GM19463 (cell line): ENCODE measurements at regions not wholly inside any gene's neighbourhood (a gene's known extent, or its start where the extent isn't known, plus 50 kb on each side); places are given as distances from the start of the nearest gene placed in this dataset.
A peak's percentile ranks its signal among the peaks of the same experiment; 100 is the strongest.
"Not testable (repeated sequence)": the region's sequence is repeated elsewhere in the genome, so short reads cannot be mapped to it uniquely, and the experiment has no call there.

Source experiments
- ATAC-seq: cut with Tn5 transposase; IDR thresholded peaks from one replicate; pipeline ENCODE4 v1.9.1; 2021; ENCODE audit warnings: mild to moderate bottlenecking, moderate library complexity; ENCODE audit not compliant: unreplicated experiment

- no peak for ATAC-seq
Measured at GRCh38 chr4:82099928-82100579, 273.7 kb downstream of the HNRNPD start.

DNA sequence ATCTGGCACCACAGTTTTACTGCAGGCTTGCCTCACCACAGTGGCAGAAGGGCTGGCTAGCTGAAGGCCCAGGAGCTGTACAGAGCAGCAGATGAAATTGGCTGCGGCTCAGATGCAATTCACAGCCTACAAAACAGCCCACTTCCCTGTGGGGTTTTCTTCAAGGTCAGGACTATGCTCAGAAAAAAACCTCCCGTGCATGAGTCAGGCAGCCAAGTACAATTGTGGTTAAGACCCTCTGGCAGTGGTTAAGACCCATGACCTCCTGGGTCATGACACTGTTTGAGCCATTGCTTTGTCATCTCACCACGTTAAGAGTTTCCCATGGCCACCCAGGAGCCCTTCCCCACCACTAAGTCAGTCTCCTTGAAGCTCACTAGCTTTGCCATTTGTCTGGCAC is 276.3 kb downstream of the HNRNPD start:
- ATAC-seq: peak; percentile 45

- ATAC-seq: no peak
Measured at GRCh38 chr4:82090717-82091116, 283.1 kb downstream of the HNRNPD start.

DNA sequence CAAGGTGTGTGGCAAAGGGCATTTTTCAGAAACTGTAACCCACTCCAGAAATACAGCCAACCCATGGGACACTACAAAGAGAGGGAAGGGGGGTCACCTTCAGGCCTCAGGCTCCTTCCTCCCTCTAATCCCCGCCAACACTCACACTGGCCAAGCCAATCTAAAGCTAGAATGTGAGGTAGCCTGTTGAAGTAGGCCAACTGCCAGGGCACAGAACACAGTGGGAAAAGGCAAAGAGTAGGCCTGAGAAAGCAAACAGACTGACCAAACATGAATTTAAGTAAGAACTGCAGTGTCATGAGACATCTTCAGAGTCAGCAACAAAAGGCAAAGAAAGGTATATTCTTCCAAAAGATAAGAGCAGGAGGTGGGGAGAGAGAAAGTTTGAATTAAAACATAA is 289.0 kb downstream of the HNRNPD start:
- no peak for ATAC-seq

DNA sequence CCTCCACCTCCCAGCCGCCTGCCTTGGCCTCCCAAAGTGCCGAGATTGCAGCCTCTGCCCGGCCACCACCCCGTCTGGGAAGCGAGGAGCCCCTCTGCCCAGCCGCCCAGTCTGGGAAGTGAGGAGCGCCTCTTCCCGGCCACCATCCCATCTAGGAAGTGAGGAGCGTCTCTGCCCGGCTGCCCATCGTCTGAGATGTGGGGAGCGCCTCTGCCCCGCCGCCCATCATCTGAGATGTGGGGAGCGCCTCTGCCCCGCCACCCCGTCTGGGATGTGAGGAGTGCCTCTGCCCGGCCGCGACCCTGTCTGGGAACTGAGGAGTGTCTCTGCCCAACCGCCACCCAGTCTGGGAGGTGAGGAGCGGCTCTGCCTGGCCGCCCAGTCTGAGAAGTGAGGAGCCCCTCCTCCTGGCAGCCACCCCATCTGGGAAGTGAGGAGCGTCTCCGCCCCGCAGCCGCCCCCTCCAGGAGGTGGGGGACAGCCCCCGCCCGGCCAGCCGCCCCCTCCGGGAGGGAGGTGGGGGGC is 296.3 kb downstream of the HNRNPD start:
- not testable (repeated sequence) for ATAC-seq

GRCh38 chr4:82076809-82077208 is 297.0 kb downstream of the HNRNPD start:
- no peak for ATAC-seq

GRCh38 chr4:82076359-82076758 is 297.4 kb downstream of the HNRNPD start:
- ATAC-seq: no peak

- ATAC-seq: no peak
Measured at GRCh38 chr4:82071951-82072350, 301.8 kb downstream of the HNRNPD start.

DNA sequence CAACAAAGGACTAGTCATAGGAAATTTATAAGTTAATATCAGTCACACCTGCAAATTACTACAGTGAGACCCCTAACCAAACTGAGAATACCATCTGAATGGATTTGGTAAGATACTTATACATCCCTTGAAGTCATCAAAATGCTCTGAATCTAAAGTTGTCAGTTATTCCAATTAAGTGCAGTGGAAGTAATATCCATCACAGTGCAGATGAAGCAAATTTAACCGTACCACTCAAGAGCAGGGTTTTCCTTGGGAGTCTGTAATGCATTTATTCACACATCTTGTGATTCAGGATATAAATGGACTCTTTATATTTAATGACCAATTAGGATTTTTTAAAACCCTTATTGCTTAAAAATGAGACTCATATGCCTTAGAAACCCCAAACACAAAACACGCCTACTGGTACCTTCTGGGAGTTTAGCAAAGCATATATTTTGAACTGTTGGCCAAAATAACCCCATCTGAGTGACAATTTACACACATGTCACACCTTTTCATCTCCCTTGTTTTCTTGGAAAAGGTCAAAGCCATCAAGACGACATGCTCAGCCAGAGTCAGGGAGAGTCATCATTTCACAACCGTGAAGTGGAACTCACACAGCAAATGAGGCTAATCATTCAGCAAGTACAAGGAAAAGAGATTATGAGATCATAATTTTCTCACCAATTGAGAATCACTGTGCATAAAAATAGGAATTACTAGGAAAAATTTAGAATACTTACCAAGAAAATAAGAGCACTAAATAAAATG is 303.7 kb downstream of the HNRNPD start:
- no peak for ATAC-seq

- ATAC-seq: no peak
Measured at GRCh38 chr4:82063017-82063416, 310.8 kb downstream of the HNRNPD start.

- no peak for ATAC-seq
Measured at GRCh38 chr4:82057990-82058544, 315.7 kb downstream of the HNRNPD start.

- ATAC-seq: no peak
Measured at GRCh38 chr4:82055156-82055555, 318.6 kb downstream of the HNRNPD start.

- no peak for ATAC-seq
Measured at GRCh38 chr4:82053396-82053795, 320.4 kb downstream of the HNRNPD start.

DNA sequence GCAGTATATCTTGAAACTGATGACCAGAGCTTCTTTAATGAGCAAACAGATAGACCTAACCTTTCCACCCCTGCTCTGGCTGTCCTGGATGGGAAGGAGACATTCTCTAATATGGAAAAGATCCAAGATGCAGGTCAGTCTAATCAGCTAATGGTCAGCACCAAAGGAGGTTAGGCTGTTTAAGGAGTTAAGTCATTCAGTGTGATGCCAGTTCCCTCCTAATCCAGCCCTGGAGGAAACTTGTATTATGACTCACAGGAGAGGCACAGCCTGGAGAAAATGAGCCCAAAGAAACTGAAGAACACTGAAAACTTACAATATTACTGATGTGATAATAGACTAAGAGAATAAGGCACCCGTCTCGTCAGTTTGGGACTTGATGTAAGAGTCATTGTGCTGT is 323.0 kb downstream of the HNRNPD start:
- ATAC-seq: no peak

DNA sequence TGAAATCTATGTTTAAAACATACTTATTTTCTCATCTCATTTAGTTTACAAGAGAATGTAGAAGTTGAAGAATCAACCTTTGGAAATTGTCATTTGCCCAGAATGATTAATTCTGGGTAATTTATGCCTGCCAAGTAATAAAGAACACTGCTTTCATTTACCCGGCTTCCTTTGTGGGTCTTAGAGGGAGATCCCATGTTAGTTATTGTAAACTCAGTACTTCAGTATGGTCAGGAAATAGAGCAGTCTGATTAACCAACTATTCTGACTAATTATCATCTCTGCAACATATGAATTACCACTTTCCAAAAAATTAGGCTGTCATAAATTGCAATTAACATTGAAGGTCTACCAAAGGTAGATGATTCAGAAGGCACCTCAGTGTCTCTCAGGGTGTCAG is 324.5 kb downstream of the HNRNPD start:
- no peak for ATAC-seq

GRCh38 chr4:82047731-82048130 is 326.1 kb downstream of the HNRNPD start:
- ATAC-seq: no peak

DNA sequence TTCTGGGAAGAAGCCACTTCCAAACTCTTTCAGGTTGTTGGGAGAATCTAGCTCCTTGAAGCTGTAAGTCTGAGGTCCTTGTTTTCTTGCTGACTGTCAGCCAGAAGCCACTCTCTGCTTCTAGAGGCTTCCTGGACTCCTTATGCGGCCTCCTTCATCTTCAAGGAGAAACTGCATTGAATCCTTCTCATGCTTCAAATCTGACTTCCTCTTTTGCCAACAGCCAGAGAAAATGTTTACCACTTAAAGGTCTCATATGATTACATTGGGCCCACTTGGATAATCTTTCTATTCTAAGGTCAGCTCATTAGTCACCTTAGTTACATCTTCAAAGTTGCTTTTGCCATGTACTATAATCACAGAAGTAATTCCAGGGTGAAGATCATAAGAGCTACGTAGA is 327.0 kb downstream of the HNRNPD start:
- ATAC-seq: no peak

GRCh38 chr4:82045267-82045666 is 328.5 kb downstream of the HNRNPD start:
- ATAC-seq: no peak

- no peak for ATAC-seq
Measured at GRCh38 chr4:82044141-82044993, 329.4 kb downstream of the HNRNPD start.

DNA sequence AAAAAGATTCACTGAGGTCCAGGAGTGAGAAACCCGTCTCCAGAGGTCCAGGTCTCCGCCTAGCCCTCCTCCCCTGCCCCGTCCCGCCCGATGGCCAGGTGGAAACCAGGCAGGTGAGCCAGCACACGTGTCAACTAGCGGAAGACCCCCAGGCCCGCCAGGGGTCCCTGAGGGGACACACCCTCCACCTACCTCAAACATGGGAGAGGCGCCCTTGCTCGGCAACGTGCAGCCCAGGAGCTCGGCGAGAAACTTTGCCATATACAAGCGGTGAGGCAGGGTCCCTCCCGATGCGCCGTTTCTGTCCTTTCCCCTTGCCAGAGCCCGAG is 330.0 kb downstream of the HNRNPD start:
- no peak for ATAC-seq

DNA sequence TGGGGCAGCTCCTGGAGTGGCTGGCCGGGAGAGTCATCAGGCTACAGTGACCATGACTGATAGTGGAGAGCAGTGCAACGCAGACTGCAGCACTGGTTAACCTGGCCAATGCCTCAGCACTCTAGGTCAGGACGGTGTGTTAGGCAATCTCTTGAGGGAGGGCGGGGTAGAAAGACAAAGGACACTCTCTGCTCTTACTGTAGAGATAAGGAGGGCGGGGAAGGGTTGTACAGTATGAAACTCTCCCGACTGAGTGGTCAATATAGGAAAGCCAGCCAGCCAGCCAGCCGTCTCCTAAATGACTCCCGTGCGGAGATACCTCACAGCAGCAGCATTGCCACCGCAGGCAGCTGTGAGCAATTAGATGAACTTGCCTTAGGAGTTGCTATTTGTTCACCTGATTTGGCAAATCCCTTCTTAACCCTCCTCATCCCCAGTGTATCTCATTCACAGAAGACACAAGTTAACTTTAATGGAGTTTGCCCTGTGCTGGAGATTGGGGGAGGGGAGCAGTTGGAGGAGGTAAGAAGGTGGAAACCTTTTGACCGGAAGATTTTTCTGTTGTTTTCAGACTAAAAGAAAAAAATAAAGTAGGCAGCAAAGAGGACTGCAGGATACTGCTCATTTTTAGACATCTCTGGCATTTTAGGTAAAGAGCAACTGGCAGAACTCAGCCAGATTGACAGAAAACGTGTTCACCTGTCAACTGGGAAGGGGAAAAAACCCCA is 330.5 kb downstream of the HNRNPD start:
- ATAC-seq: no peak
